ENCODE measurements at regions not wholly inside any gene's neighbourhood (a gene's known extent, or its start where the extent isn't known, plus 50 kb on each side); places are given as distances from the start of the nearest gene placed in this dataset.

- ATAC-seq, result no peak
- ChIA-PET POLR2A (no interaction called here), CTCF (no interaction called here)
- H3K27me3 Mint-ChIP-seq (ENCODE audit: low read depth), result no peaks in the 10 kb centered on the region
- H3K36me3 Mint-ChIP-seq (ENCODE audit: low read depth), result peaks cover 1% of the 10 kb centered on the region
- H3K4me1 Mint-ChIP-seq (ENCODE audit: low read depth), result peaks cover 27% of the 10 kb centered on the region
- H3K4me3 Mint-ChIP-seq, result no peak overlapping the region
- DNase-seq, result no peak
- no peak overlapping the region for H3K27ac Mint-ChIP-seq
- H3K9me3 Mint-ChIP-seq (ENCODE audit: insufficient read depth), result no peaks in the 10 kb centered on the region
These were observed 464.4 kb downstream of the SHQ1 start for GRCh38 chr3:72383883-72384282.

GRCh38 chr3:72383230-72383629 is 465.0 kb downstream of the SHQ1 start:
- ATAC-seq (no peak), DNase-seq (no peak)
- ChIA-PET POLR2A (no interaction called here), CTCF (interaction anchor here (0.7 kb wide), 1 partner anchor 9 kb away, joined by 3 read pairs; no protein-coding TSS in a partner anchor)
- no peaks in the 10 kb centered on the region for H3K27me3 Mint-ChIP-seq (ENCODE audit: low read depth)
- H3K4me3 Mint-ChIP-seq, result no peak overlapping the region
- H3K4me1 Mint-ChIP-seq (ENCODE audit: low read depth), result peaks cover 30% of the 10 kb centered on the region
- H3K9me3 Mint-ChIP-seq (ENCODE audit: insufficient read depth), result no peaks in the 10 kb centered on the region
- H3K36me3 Mint-ChIP-seq (ENCODE audit: low read depth), result peaks cover 8% of the 10 kb centered on the region
- no peak overlapping the region for H3K27ac Mint-ChIP-seq

GRCh38 chr3:72382460-72382859 is 465.8 kb downstream of the SHQ1 start:
- no peak overlapping the region for H3K27ac Mint-ChIP-seq
- no peaks in the 10 kb centered on the region for H3K9me3 Mint-ChIP-seq (ENCODE audit: insufficient read depth)
- peaks cover 10% of the 10 kb centered on the region for H3K36me3 Mint-ChIP-seq (ENCODE audit: low read depth)
- DNase-seq (no peak), ATAC-seq (no peak)
- H3K27me3 Mint-ChIP-seq (ENCODE audit: low read depth), result no peaks in the 10 kb centered on the region
- H3K4me3 Mint-ChIP-seq, result no peak overlapping the region
- ChIA-PET CTCF (no interaction called here), POLR2A (no interaction called here)
- peaks cover 30% of the 10 kb centered on the region for H3K4me1 Mint-ChIP-seq (ENCODE audit: low read depth)

DNA sequence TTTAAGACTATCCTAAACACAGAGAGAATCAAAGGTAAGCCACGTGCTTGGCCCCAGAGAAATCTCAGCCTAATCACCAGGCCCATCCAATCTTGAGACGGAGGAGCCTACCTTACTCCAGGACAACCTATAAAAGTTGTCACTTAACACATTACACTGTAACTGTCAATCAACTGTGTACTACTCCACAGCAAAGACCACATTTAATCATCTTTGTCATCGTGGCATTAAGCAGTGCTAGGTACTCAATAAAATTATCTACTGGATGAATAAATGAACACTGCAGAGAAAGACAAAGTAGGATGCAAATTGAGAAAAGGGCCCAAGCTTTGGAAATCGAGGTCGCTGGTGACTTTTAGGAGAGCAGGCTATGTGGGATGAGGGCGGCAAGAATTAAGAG is 466.7 kb downstream of the SHQ1 start:
- ATAC-seq (no peak), DNase-seq (no peak)
- Mint-ChIP-seq H3K27ac (no peak overlapping the region), H3K27me3 (ENCODE audit: low read depth) (no peaks in the 10 kb centered on the region), H3K4me3 (no peak overlapping the region), H3K36me3 (ENCODE audit: low read depth) (peaks cover 16% of the 10 kb centered on the region), H3K4me1 (ENCODE audit: low read depth) (peaks cover 30% of the 10 kb centered on the region), H3K9me3 (ENCODE audit: insufficient read depth) (no peaks in the 10 kb centered on the region)
- ChIA-PET CTCF (no interaction called here), POLR2A (no interaction called here)

GRCh38 chr3:72380711-72381493 is 467.3 kb downstream of the SHQ1 start:
- H3K36me3 Mint-ChIP-seq (ENCODE audit: low read depth), result peaks cover 19% of the 10 kb centered on the region
- H3K9me3 Mint-ChIP-seq (ENCODE audit: insufficient read depth), result no peaks in the 10 kb centered on the region
- no peak overlapping the region for H3K4me3 Mint-ChIP-seq
- DNase-seq (no peak), ATAC-seq (no peak)
- peaks cover 33% of the 10 kb centered on the region for H3K4me1 Mint-ChIP-seq (ENCODE audit: low read depth)
- H3K27ac Mint-ChIP-seq, result no peak overlapping the region
- POLR2A ChIA-PET, result no interaction called here
- CTCF ChIA-PET, result no interaction called here
- H3K27me3 Mint-ChIP-seq (ENCODE audit: low read depth), result no peaks in the 10 kb centered on the region

GRCh38 chr3:72380193-72380592 is 468.1 kb downstream of the SHQ1 start:
- DNase-seq (no peak), ATAC-seq (no peak)
- Mint-ChIP-seq H3K4me1 (ENCODE audit: low read depth) (peaks cover 40% of the 10 kb centered on the region), H3K27ac (no peak overlapping the region), H3K9me3 (ENCODE audit: insufficient read depth) (no peaks in the 10 kb centered on the region), H3K4me3 (no peak overlapping the region), H3K27me3 (ENCODE audit: low read depth) (no peaks in the 10 kb centered on the region), H3K36me3 (ENCODE audit: low read depth) (peaks cover 24% of the 10 kb centered on the region)
- CTCF ChIA-PET, result interaction anchor here (0.7 kb wide), 1 partner anchor 668 kb away, joined by 3 read pairs; no protein-coding TSS in a partner anchor
- POLR2A ChIA-PET, result no interaction called here

DNA sequence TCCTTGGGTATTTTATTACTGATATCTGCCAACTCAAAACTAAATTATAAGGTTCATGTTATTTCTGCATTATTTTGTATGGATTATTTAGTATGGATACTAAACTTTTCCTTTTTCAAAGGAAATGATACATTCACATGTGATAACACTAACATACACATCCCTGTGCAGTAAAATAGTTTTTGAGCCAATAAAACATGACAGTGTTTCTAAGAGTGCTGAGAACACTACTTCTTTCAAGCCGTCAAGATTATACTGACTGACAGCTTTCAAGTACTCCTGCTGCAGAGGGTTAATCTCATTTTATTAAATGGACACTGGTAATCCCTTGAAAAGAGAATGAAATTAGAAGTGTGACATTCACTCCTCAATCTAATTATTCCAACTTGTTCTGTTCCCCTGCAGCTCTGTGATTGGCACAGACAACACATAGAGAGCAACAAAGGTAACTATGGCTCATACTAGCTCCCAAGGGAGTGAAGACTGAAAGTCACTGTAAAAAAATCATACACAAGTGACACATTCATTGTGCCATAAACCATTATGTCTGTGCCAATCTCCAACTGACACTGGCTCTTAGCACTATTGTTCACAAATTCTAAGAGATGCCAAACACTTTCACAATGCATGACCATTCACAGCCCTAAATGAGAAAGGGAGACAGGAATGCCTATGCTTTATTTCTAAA is 468.6 kb downstream of the SHQ1 start:
- no peak for DNase-seq
- ATAC-seq, result no peak
- ChIA-PET POLR2A (no interaction called here), CTCF (interaction anchor here (0.7 kb wide), 1 partner anchor 668 kb away, joined by 3 read pairs; no protein-coding TSS in a partner anchor)
- Mint-ChIP-seq H3K4me1 (ENCODE audit: low read depth) (peaks cover 39% of the 10 kb centered on the region), H3K27ac (no peak overlapping the region), H3K9me3 (ENCODE audit: insufficient read depth) (no peaks in the 10 kb centered on the region), H3K27me3 (ENCODE audit: low read depth) (no peaks in the 10 kb centered on the region), H3K36me3 (ENCODE audit: low read depth) (peaks cover 24% of the 10 kb centered on the region), H3K4me3 (no peak overlapping the region)

DNA sequence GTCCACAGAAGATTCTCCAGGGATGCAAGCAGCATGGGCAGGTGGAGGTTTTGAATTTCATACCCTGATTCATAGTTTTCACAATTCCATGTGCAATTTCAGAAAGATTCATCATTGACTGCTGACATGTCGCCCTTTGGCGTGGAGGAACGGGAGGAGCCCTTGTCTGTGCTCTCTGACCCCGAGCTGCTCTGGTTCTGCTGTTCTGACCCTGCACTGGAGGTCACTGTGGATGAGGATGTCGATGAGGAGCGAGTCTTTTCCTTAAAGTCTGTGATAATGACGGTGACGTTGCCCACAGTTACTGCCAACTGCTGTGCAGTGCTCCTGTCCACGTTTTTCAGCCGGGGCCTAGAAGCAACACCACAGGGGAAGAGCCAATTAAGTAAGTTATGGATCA is 470.0 kb downstream of the SHQ1 start:
- ChIA-PET CTCF (no interaction called here), POLR2A (no interaction called here)
- DNase-seq (no peak), ATAC-seq (no peak)
- Mint-ChIP-seq H3K4me1 (ENCODE audit: low read depth) (peaks cover 36% of the 10 kb centered on the region), H3K27ac (no peak overlapping the region), H3K36me3 (ENCODE audit: low read depth) (peaks cover 27% of the 10 kb centered on the region), H3K4me3 (no peak overlapping the region), H3K27me3 (ENCODE audit: low read depth) (no peaks in the 10 kb centered on the region), H3K9me3 (ENCODE audit: insufficient read depth) (no peaks in the 10 kb centered on the region)

DNA sequence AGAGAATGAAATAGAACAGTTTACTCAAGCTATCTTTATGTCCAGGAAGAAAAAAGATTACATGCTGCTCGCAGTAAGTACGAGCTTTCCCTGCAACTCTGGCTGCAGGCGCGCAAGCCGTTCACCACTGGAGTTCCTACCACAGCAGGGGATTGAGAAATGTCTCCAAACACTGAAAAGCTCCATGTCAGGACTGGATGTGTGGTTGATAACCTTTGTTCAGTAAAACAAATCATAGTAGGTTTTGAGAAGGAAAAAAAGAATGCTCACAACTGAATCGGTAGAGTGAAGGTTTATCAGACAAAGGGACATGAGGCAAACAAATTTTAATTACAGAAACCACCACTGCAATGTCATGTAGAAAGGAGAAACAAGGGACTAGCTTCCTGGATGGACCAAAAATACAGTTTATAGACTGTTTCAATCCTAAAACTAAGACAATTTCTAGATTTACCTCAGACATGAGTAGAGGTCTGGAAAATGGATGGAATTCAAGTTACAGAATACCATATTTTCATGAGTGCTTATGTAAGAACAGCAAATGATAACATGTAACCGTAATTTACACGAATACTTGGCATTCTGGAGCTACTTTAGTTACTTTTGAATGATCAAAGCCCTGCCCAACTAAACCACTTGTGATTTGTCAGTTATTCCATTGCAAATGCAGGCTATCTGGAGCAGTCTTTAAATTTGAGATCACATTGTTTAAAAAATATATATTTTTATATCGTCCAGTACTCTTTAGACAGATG is 471.1 kb downstream of the SHQ1 start:
- Mint-ChIP-seq H3K4me1 (ENCODE audit: low read depth) (peaks cover 39% of the 10 kb centered on the region), H3K9me3 (ENCODE audit: insufficient read depth) (no peaks in the 10 kb centered on the region), H3K27ac (no peak overlapping the region), H3K4me3 (no peak overlapping the region), H3K27me3 (ENCODE audit: low read depth) (no peaks in the 10 kb centered on the region), H3K36me3 (ENCODE audit: low read depth) (peaks cover 27% of the 10 kb centered on the region)
- CTCF ChIA-PET, result no interaction called here
- ATAC-seq (no peak), DNase-seq (no peak)
- POLR2A ChIA-PET, result no interaction called here

DNA sequence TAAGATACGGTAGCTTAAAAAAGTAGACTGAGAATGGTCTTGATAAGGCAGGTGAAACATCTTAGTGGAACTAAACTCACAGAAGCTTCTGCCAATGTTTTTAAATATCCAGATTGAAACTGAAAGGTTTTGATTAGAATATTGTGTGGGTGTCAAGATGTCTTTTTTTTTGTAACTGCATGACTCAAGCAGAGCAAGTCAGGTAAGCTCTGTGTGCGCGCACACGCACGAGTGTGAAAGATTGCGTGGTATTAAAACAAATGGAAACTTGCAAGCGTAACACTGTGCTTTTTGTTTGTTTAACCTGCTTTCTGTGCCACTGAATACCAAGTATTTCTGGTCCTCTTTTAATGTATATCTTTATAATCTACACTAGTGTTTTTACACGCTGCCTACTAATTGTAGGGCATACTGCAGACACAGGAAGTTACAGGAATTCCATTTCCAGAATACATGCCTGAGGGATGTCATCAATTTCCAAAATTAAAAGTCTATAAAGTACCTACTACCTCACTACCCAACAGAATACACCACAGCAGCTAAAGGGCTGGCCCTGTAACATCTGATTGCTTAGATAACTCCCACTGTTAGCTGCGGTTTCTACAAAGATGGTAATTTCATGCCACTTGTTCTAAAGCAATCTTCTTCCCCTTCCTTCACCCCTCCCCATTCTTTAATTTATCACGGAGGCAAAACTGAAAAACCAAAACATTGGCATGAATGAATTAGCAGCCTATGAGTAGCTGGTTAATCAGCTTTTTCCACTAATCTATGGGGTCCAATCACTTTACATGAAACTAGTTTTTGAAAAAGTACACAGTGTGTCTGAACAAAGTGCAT is 472.8 kb downstream of the SHQ1 start:
- H3K27me3 Mint-ChIP-seq (ENCODE audit: low read depth), result no peaks in the 10 kb centered on the region
- H3K4me1 Mint-ChIP-seq (ENCODE audit: low read depth), result peaks cover 35% of the 10 kb centered on the region
- peak overlapping the region; percentile 53 for H3K27ac Mint-ChIP-seq
- ATAC-seq, result peak; percentile 61
- ChIA-PET CTCF (interaction anchor here (1.0 to 1.4 kb wide), 3 partner anchors 31 to 447 kb away, joined by 3 to 4 read pairs (median 3); no protein-coding TSS in a partner anchor), POLR2A (interaction anchor here (0.6 to 0.7 kb wide), 3 partner anchors 93 to 364 kb away, joined by 3 to 4 read pairs (median 3); no protein-coding TSS in a partner anchor)
- no peak overlapping the region for H3K4me3 Mint-ChIP-seq
- peaks cover 27% of the 10 kb centered on the region for H3K36me3 Mint-ChIP-seq (ENCODE audit: low read depth)
- DNase-seq, result no peak
- H3K9me3 Mint-ChIP-seq (ENCODE audit: insufficient read depth), result no peaks in the 10 kb centered on the region

GRCh38 chr3:72373139-72373538 is 475.1 kb downstream of the SHQ1 start:
- no peak overlapping the region for H3K27ac Mint-ChIP-seq
- H3K4me1 Mint-ChIP-seq (ENCODE audit: low read depth), result peaks cover 29% of the 10 kb centered on the region
- DNase-seq (no peak), ATAC-seq (no peak)
- H3K4me3 Mint-ChIP-seq, result no peak overlapping the region
- H3K36me3 Mint-ChIP-seq (ENCODE audit: low read depth), result peaks cover 18% of the 10 kb centered on the region
- CTCF ChIA-PET, result no interaction called here
- H3K9me3 Mint-ChIP-seq (ENCODE audit: insufficient read depth), result no peaks in the 10 kb centered on the region
- POLR2A ChIA-PET, result no interaction called here
- no peaks in the 10 kb centered on the region for H3K27me3 Mint-ChIP-seq (ENCODE audit: low read depth)

Measured in activated CD8-positive, alpha-beta T cell treated with anti-CD3 and anti-CD28 coated beads, Interleukin-2, amount 10 ng/mL, durations not matched to agents 7 days and 5 days (primary cell).